ENCODE measurements at regions not wholly inside any gene's neighbourhood (a gene's known extent, or its start where the extent isn't known, plus 50 kb on each side); places are given as distances from the start of the nearest gene placed in this dataset.

DNA sequence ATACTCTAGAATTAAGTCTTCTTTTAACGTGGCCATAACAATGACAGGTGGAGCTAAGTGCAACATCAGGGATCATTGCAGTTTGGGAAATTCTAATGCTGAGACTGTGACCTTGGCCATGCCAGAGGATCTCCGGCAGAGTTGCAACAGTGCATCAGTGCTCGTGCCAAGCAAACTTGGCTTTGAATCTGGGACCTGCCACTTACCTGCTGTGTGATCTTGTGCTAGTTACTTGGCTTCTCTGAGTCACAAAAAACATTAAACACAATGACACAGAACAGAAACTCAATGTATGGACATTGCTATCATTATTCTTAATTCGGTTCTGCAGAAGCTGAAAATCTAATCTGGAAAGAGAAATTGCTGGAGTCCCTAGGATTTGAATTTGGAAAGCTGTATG, 435.5 kb upstream of the CCL2 start:
- TF ChIP-seq POLR2A (IDR thresholded peaks at IDR 0.05) = no peak
- TF ChIP-seq, protein P1, sequence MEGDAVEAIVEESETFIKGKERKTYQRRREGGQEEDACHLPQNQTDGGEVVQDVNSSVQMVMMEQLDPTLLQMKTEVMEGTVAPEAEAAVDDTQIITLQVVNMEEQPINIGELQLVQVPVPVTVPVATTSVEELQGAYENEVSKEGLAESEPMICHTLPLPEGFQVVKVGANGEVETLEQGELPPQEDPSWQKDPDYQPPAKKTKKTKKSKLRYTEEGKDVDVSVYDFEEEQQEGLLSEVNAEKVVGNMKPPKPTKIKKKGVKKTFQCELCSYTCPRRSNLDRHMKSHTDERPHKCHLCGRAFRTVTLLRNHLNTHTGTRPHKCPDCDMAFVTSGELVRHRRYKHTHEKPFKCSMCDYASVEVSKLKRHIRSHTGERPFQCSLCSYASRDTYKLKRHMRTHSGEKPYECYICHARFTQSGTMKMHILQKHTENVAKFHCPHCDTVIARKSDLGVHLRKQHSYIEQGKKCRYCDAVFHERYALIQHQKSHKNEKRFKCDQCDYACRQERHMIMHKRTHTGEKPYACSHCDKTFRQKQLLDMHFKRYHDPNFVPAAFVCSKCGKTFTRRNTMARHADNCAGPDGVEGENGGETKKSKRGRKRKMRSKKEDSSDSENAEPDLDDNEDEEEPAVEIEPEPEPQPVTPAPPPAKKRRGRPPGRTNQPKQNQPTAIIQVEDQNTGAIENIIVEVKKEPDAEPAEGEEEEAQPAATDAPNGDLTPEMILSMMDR (IDR thresholded peaks at IDR 0.05) = no peak
